ENCODE measurements at regions not wholly inside any gene's neighbourhood (a gene's known extent, or its start where the extent isn't known, plus 50 kb on each side); places are given as distances from the start of the nearest gene placed in this dataset.
"Not testable (repeated sequence)": the region's sequence is repeated elsewhere in the genome, so short reads cannot be mapped to it uniquely, and the experiment has no call there.

DNA sequence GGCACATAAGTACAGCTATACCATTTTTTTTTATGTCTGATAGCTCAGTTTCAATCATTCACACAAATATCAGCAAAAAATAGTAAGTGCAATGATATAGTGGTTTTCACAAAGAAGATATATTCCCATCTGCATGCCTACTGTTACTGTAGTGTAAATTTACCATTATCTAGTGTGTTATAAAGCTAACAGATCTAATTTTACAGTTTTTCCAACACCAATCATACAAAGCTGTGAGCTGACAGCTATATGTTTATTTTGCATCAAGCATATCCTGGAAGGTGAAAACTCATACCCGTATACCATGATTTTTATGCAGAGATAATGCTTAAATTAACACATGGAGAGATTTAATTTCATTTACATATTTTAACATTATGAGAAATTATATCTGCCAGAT lies 89.9 kb upstream of the HAPLN1 start:
- H3K4me3 ChIP-seq (ENCODE audit: low read depth in 1 of 5, low read length in 5 of 5), result no peak overlapping the region
- H3K9ac ChIP-seq (ENCODE audit: low read length in 5 of 5), result no peak overlapping the region
- H3K36me3 ChIP-seq (ENCODE audit: control insufficient read depth in 5 of 5, insufficient read depth in 5 of 5, low read length in 5 of 5), result no peaks in the 10 kb centered on the region
- H3K27ac ChIP-seq (ENCODE audit: low read depth, low read length), result no peak overlapping the region
- no peaks in the 10 kb centered on the region for H3K27me3 ChIP-seq (ENCODE audit: control insufficient read depth in 5 of 5, insufficient read depth in 4 of 5, low read length in 5 of 5)
- H3K4me1 ChIP-seq (ENCODE audit: control insufficient read depth in 5 of 5, insufficient read depth in 5 of 5, low read length in 5 of 5), result no peaks in the 10 kb centered on the region
- H3K9me3 ChIP-seq (ENCODE audit: control insufficient read depth in 5 of 5, low read length in 5 of 5), result no peaks in the 10 kb centered on the region

DNA sequence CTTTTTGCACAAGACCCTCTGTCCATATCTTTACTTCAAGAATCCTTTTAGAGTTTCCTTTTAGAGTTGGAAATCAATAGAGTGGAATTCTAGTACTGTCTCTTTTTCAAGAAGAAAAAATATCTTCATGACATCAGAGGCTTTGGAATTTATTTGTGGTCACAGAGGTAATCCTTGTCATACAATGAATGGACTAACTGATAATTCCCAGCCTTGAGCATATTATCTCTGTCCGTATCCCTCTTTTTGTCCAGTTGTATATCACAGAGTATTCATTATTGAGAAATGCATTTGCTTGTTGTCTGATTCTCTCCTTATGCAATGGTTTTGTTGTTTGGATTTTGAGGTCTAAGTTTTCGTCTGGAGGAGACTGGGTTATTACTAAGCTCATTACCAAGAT lies 82.0 kb upstream of the HAPLN1 start:
- H3K4me1 ChIP-seq (ENCODE audit: control insufficient read depth in 5 of 5, insufficient read depth in 5 of 5, low read length in 5 of 5), result no peaks in the 10 kb centered on the region
- H3K36me3 ChIP-seq (ENCODE audit: control insufficient read depth in 5 of 5, insufficient read depth in 5 of 5, low read length in 5 of 5), result no peaks in the 10 kb centered on the region
- no peaks in the 10 kb centered on the region for H3K9me3 ChIP-seq (ENCODE audit: control insufficient read depth in 5 of 5, low read length in 5 of 5)
- H3K27ac ChIP-seq (ENCODE audit: low read depth, low read length), result no peak overlapping the region
- no peak overlapping the region for H3K9ac ChIP-seq (ENCODE audit: low read length in 5 of 5)
- no peak overlapping the region for H3K4me3 ChIP-seq (ENCODE audit: low read depth in 1 of 5, low read length in 5 of 5)
- H3K27me3 ChIP-seq (ENCODE audit: control insufficient read depth in 5 of 5, insufficient read depth in 4 of 5, low read length in 5 of 5), result no peaks in the 10 kb centered on the region

DNA sequence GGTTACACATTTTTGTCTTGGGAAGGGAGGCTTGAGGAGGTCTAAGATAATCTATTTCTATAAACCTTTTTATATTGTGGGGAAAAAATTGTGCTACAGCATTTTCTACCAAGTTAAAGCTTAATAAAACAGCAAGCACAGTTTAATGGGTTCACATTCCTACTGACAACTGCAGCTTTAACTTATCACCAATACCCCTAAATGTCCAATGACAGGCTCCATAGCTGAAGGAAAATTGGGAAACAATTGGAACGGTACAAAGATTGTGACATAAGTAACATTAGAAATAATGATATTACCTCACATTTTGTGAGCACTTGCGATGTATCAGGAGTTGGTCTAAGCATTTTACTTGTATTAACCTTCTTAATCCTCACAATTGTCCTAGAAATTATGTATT lies 79.5 kb upstream of the HAPLN1 start:
- Histone ChIP-seq H3K36me3 (ENCODE audit: control insufficient read depth in 5 of 5, insufficient read depth in 5 of 5, low read length in 5 of 5) (no peaks in the 10 kb centered on the region), H3K9ac (ENCODE audit: low read length in 5 of 5) (no peak overlapping the region), H3K4me1 (ENCODE audit: control insufficient read depth in 5 of 5, insufficient read depth in 5 of 5, low read length in 5 of 5) (no peaks in the 10 kb centered on the region), H3K4me3 (ENCODE audit: low read depth in 1 of 5, low read length in 5 of 5) (no peak overlapping the region), H3K27me3 (ENCODE audit: control insufficient read depth in 5 of 5, insufficient read depth in 4 of 5, low read length in 5 of 5) (no peaks in the 10 kb centered on the region), H3K9me3 (ENCODE audit: control insufficient read depth in 5 of 5, low read length in 5 of 5) (no peaks in the 10 kb centered on the region), H3K27ac (ENCODE audit: low read depth, low read length) (no peak overlapping the region)

DNA sequence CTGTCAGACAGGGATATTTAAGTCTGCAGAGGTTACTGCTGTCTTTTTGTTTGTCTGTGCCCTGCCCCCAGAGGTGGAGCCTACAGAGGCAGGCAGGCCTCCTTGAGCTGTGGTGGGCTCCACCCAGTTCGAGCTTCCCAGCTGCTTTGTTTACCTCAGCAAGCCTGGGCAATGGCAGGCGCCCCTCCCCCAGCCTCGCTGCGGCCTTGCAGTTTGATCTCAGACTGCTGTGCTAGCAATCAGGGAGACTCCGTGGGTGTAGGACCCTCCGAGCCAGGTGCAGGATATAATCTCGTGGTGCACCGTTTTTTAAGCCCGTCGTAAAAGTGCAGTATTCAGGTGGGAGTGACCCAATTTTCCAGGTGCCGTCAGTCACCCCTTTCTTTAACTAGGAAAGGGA lies 78.4 kb upstream of the HAPLN1 start:
- H3K9ac ChIP-seq (ENCODE audit: low read length in 5 of 5); H3K27me3 ChIP-seq (ENCODE audit: control insufficient read depth in 5 of 5, insufficient read depth in 4 of 5, low read length in 5 of 5); H3K4me3 ChIP-seq (ENCODE audit: low read depth in 1 of 5, low read length in 5 of 5); H3K36me3 ChIP-seq (ENCODE audit: control insufficient read depth in 5 of 5, insufficient read depth in 5 of 5, low read length in 5 of 5); H3K27ac ChIP-seq (ENCODE audit: low read depth, low read length); H3K4me1 ChIP-seq (ENCODE audit: control insufficient read depth in 5 of 5, insufficient read depth in 5 of 5, low read length in 5 of 5); H3K9me3 ChIP-seq (ENCODE audit: control insufficient read depth in 5 of 5, low read length in 5 of 5): not testable (repeated sequence)

DNA sequence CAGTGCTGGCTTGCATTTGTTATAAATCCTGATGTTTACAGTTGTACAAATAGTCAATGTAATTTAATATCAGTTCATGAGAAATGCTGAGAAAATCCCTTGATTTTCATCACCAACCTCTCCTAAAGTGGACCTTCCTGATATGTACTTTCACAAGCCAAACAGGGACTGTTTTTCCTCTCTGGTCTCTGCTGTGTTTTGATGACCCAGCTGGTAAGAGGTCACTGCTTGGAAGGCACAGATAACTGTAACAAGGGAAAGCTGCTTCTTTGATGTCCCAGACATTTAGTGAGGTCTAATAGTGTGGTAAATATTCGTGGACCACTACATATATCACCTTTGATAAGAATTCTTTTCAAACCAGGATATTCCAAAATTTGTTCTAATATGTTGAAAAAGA lies 68.7 kb upstream of the HAPLN1 start:
- no peaks in the 10 kb centered on the region for H3K9me3 ChIP-seq (ENCODE audit: control insufficient read depth in 5 of 5, low read length in 5 of 5)
- no peaks in the 10 kb centered on the region for H3K36me3 ChIP-seq (ENCODE audit: control insufficient read depth in 5 of 5, insufficient read depth in 5 of 5, low read length in 5 of 5)
- no peak overlapping the region for H3K4me3 ChIP-seq (ENCODE audit: low read depth in 1 of 5, low read length in 5 of 5)
- H3K9ac ChIP-seq (ENCODE audit: low read length in 5 of 5), result no peak overlapping the region
- H3K4me1 ChIP-seq (ENCODE audit: control insufficient read depth in 5 of 5, insufficient read depth in 5 of 5, low read length in 5 of 5), result no peaks in the 10 kb centered on the region
- H3K27ac ChIP-seq (ENCODE audit: low read depth, low read length), result no peak overlapping the region
- H3K27me3 ChIP-seq (ENCODE audit: control insufficient read depth in 5 of 5, insufficient read depth in 4 of 5, low read length in 5 of 5), result no peaks in the 10 kb centered on the region

DNA sequence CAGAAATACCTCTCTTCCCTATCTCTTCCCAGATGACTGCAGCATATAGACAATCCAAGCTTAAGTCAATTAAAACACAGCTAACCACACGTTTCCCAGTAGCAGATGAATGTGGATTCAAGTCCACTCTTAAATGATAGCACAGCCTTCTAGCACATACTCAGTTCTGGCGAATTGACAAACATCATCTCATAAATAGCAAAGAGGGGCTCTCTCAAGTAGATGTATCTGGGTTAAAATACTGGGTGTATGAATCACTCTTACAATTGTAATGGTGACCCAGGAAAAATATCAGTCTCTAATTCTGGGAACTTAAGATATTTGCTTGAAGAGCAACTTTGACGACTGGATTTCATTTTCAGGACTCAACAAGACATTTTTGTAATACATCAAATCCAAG lies 67.0 kb upstream of the HAPLN1 start:
- Histone ChIP-seq H3K4me3 (ENCODE audit: low read depth in 1 of 5, low read length in 5 of 5) (no peak overlapping the region), H3K9ac (ENCODE audit: low read length in 5 of 5) (no peak overlapping the region), H3K4me1 (ENCODE audit: control insufficient read depth in 5 of 5, insufficient read depth in 5 of 5, low read length in 5 of 5) (no peaks in the 10 kb centered on the region), H3K27ac (ENCODE audit: low read depth, low read length) (no peak overlapping the region), H3K9me3 (ENCODE audit: control insufficient read depth in 5 of 5, low read length in 5 of 5) (no peaks in the 10 kb centered on the region), H3K36me3 (ENCODE audit: control insufficient read depth in 5 of 5, insufficient read depth in 5 of 5, low read length in 5 of 5) (no peaks in the 10 kb centered on the region), H3K27me3 (ENCODE audit: control insufficient read depth in 5 of 5, insufficient read depth in 4 of 5, low read length in 5 of 5) (no peaks in the 10 kb centered on the region)

DNA sequence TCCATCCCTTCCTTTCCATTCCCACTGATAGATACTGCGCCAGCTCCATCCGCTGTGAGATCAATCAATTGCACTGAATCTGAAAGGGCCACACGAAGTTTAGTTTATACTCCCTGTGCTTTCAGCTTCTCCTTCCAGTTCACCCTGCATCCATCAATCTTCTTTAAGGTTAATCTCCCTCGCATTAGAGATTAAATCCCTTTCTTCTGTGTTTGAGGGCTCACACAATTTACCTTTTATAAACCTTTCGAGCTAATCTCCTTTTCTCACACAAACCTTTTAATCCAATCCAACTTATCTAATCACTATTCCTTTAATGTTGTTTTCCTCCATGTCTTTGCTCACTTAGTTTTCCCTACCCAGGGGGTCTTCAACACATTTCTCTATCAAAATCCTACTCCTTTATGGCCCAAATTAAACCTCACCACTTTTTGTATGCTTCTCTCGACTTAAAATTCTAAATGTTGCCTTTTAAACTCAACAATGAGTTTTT lies 64.6 kb upstream of the HAPLN1 start:
- H3K9me3 ChIP-seq (ENCODE audit: control insufficient read depth in 5 of 5, low read length in 5 of 5), result no peaks in the 10 kb centered on the region
- no peaks in the 10 kb centered on the region for H3K36me3 ChIP-seq (ENCODE audit: control insufficient read depth in 5 of 5, insufficient read depth in 5 of 5, low read length in 5 of 5)
- no peaks in the 10 kb centered on the region for H3K4me1 ChIP-seq (ENCODE audit: control insufficient read depth in 5 of 5, insufficient read depth in 5 of 5, low read length in 5 of 5)
- no peak overlapping the region for H3K4me3 ChIP-seq (ENCODE audit: low read depth in 1 of 5, low read length in 5 of 5)
- no peaks in the 10 kb centered on the region for H3K27me3 ChIP-seq (ENCODE audit: control insufficient read depth in 5 of 5, insufficient read depth in 4 of 5, low read length in 5 of 5)
- H3K27ac ChIP-seq (ENCODE audit: low read depth, low read length), result no peak overlapping the region
- no peak overlapping the region for H3K9ac ChIP-seq (ENCODE audit: low read length in 5 of 5)

DNA sequence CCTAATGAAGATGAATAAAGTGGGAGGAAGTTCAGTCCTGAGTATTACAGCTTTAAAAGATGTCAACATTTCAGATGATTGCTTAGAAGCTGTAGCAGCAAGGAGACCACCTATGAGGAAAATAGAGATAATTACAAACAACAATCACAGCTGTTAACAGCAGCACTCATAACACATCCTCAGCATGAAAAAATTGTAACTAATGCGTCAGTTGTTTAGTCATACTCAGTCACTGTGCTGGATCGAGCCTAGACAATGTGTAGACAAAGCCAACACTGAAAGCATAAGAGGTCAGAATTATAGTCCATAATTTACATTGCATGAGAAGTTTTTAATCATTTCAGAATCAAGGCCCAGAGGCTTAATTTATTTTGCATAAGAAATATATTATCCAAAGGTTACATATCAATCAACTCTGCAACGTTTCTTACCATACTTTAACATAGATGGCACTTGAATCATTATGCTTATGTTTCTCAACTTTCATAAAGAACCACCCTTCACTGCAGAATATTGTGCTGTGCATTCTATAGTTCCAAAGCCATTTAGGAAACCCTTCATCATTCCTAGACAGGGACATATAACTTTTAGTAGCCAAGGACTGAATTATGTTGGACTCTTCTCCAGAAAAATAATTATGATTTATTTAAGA lies 60.2 kb upstream of the HAPLN1 start:
- no peak overlapping the region for H3K27ac ChIP-seq (ENCODE audit: low read depth, low read length)
- H3K4me1 ChIP-seq (ENCODE audit: control insufficient read depth in 5 of 5, insufficient read depth in 5 of 5, low read length in 5 of 5), result peaks cover 0 to 3% (median 0%) of the 10 kb centered on the region in 5 donors
- no peaks in the 10 kb centered on the region for H3K9me3 ChIP-seq (ENCODE audit: control insufficient read depth in 5 of 5, low read length in 5 of 5)
- no peak overlapping the region for H3K9ac ChIP-seq (ENCODE audit: low read length in 5 of 5)
- no peak overlapping the region for H3K4me3 ChIP-seq (ENCODE audit: low read depth in 1 of 5, low read length in 5 of 5)
- H3K36me3 ChIP-seq (ENCODE audit: control insufficient read depth in 5 of 5, insufficient read depth in 5 of 5, low read length in 5 of 5), result no peaks in the 10 kb centered on the region
- no peaks in the 10 kb centered on the region for H3K27me3 ChIP-seq (ENCODE audit: control insufficient read depth in 5 of 5, insufficient read depth in 4 of 5, low read length in 5 of 5)

DNA sequence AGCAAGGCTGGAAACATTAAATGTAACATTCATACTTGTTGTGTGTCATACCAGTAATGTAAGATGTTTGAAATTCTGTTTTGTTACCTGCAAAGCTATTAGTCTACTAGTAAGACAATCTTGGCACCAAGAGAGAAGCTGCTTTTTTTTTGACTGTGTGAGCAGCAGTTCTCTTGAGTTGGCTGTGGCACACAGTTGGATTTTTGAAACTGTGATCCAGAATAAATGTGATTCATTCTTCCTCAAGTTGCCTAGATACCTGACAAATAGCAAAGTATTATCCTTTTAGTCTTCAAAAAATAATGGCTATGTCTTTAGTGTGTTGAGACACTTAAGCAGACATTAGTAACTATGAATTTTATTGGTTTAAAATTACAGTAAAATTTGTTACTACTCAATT lies 57.2 kb upstream of the HAPLN1 start:
- Histone ChIP-seq H3K27me3 (ENCODE audit: control insufficient read depth in 5 of 5, insufficient read depth in 4 of 5, low read length in 5 of 5) (no peaks in the 10 kb centered on the region), H3K9ac (ENCODE audit: low read length in 5 of 5) (no peak overlapping the region), H3K4me1 (ENCODE audit: control insufficient read depth in 5 of 5, insufficient read depth in 5 of 5, low read length in 5 of 5) (peaks cover 0 to 3% (median 0%) of the 10 kb centered on the region in 5 donors), H3K36me3 (ENCODE audit: control insufficient read depth in 5 of 5, insufficient read depth in 5 of 5, low read length in 5 of 5) (no peaks in the 10 kb centered on the region), H3K27ac (ENCODE audit: low read depth, low read length) (no peak overlapping the region), H3K4me3 (ENCODE audit: low read depth in 1 of 5, low read length in 5 of 5) (no peak overlapping the region), H3K9me3 (ENCODE audit: control insufficient read depth in 5 of 5, low read length in 5 of 5) (no peaks in the 10 kb centered on the region)

DNA sequence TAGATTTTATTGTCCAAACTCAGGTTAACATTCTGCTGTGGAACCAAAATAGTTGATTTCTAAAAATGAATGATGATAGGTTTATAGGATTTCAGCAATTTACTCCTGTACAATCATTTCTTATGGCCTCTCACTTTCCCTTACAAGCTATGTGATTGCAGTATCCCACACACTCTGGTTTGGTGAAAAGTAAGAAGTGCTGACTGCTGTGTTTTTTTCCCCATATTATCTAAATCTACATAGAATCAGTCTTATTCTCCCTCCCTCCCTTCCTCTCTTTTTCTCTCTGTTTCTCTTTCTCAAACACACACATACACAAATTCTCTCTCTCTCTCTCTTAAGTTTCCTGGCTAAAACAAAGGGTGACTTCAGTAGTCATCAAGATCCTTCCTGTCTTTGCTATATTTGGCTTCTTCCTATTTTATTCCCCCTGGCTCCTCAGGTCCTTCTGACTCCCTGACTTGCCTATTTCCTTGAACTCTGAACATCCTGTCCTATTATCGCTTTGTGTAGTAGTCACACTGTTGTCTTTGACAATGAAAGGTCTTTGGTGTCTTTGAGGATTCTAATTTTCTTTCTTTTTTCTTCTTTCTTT lies 55.9 kb upstream of the HAPLN1 start:
- Histone ChIP-seq H3K9me3 (ENCODE audit: control insufficient read depth in 5 of 5, low read length in 5 of 5) (no peaks in the 10 kb centered on the region), H3K4me1 (ENCODE audit: control insufficient read depth in 5 of 5, insufficient read depth in 5 of 5, low read length in 5 of 5) (peaks cover 0 to 3% (median 0%) of the 10 kb centered on the region in 5 donors), H3K4me3 (ENCODE audit: low read depth in 1 of 5, low read length in 5 of 5) (no peak overlapping the region), H3K36me3 (ENCODE audit: control insufficient read depth in 5 of 5, insufficient read depth in 5 of 5, low read length in 5 of 5) (no peaks in the 10 kb centered on the region), H3K27me3 (ENCODE audit: control insufficient read depth in 5 of 5, insufficient read depth in 4 of 5, low read length in 5 of 5) (no peaks in the 10 kb centered on the region), H3K27ac (ENCODE audit: low read depth, low read length) (no peak overlapping the region), H3K9ac (ENCODE audit: low read length in 5 of 5) (no peak overlapping the region)
